Fibroblast of skin of back (primary cell): ENCODE measurements at regions not wholly inside any gene's neighbourhood (a gene's known extent, or its start where the extent isn't known, plus 50 kb on each side); places are given as distances from the start of the nearest gene placed in this dataset.

Source experiments
- DNase-seq: peaks from one replicate; pipeline ENCODE4 v3.0.0-alpha.2; 2013

GRCh38 chr2:78498125-78498524, 527.4 kb upstream of the REG3G start:
- DNase-seq: no peak

- DNase-seq: no peak
Measured at GRCh38 chr2:78506301-78506700, 519.2 kb upstream of the REG3G start.

GRCh38 chr2:78521938-78522337, 503.6 kb upstream of the REG3G start:
- DNase-seq: no peak

- no peak for DNase-seq
Measured at GRCh38 chr2:78532762-78533379, 492.6 kb upstream of the REG3G start.

- no peak for DNase-seq
Measured at GRCh38 chr2:78535395-78535794, 490.1 kb upstream of the REG3G start.

- DNase-seq: no peak
Measured at GRCh38 chr2:78538322-78538721, 487.2 kb upstream of the REG3G start.

GRCh38 chr2:78540255-78540654, 485.2 kb upstream of the REG3G start:
- no peak for DNase-seq

GRCh38 chr2:78541088-78541450, 484.4 kb upstream of the REG3G start:
- no peak for DNase-seq

GRCh38 chr2:78541451-78542267, 483.8 kb upstream of the REG3G start:
- no peak for DNase-seq

GRCh38 chr2:78546843-78547242, 478.7 kb upstream of the REG3G start:
- no peak for DNase-seq

- no peak for DNase-seq
Measured at GRCh38 chr2:78549766-78550165, 475.7 kb upstream of the REG3G start.

GRCh38 chr2:78553866-78554647, 471.4 kb upstream of the REG3G start:
- no peak for DNase-seq

- DNase-seq: no peak
Measured at GRCh38 chr2:78561876-78562275, 463.6 kb upstream of the REG3G start.

- DNase-seq: no peak
Measured at GRCh38 chr2:78564666-78565065, 460.8 kb upstream of the REG3G start.

- DNase-seq: no peak
Measured at GRCh38 chr2:78568782-78569373, 456.6 kb upstream of the REG3G start.

GRCh38 chr2:78576409-78576808, 449.1 kb upstream of the REG3G start:
- no peak for DNase-seq

GRCh38 chr2:78585871-78586270, 439.6 kb upstream of the REG3G start:
- DNase-seq: no peak

- DNase-seq: no peak
Measured at GRCh38 chr2:78586316-78586715, 439.2 kb upstream of the REG3G start.

- no peak for DNase-seq
Measured at GRCh38 chr2:78589871-78590270, 435.6 kb upstream of the REG3G start.

GRCh38 chr2:78592491-78592890, 433.0 kb upstream of the REG3G start:
- no peak for DNase-seq

GRCh38 chr2:78601113-78601512, 424.4 kb upstream of the REG3G start:
- DNase-seq: no peak

- DNase-seq: no peak
Measured at GRCh38 chr2:78602862-78603261, 422.6 kb upstream of the REG3G start.

- DNase-seq: no peak
Measured at GRCh38 chr2:78606895-78607294, 418.6 kb upstream of the REG3G start.
